ENCODE measurements at regions not wholly inside any gene's neighbourhood (a gene's known extent, or its start where the extent isn't known, plus 50 kb on each side); places are given as distances from the start of the nearest gene placed in this dataset.

- no peak for DNase-seq (ENCODE audit: low read depth)
- no peak for TF ChIP-seq CTCF (IDR thresholded peaks at IDR 0.05; ENCODE audit: low read depth, low read length, missing control alignments)
- in situ Hi-C loops (cut with HindIII; ENCODE audit: low sequenced_read_pairs), result no loop called here
Measured at GRCh38 chr12:111172786-111173185, 196.1 kb downstream of the PHETA1 start.

GRCh38 chr12:111171832-111172231 is 197.1 kb downstream of the PHETA1 start:
- TF ChIP-seq CTCF (IDR thresholded peaks at IDR 0.05; ENCODE audit: low read depth, low read length, missing control alignments), result no peak
- in situ Hi-C loops (cut with HindIII; ENCODE audit: low sequenced_read_pairs), result no loop called here
- no peak for DNase-seq (ENCODE audit: low read depth)
- H3K4me3 ChIP-seq (ENCODE audit: low read depth, low read length), result no peak overlapping the region

More at GRCh38 chr12:111172786-111173185, 196.1 kb downstream of the PHETA1 start:
- no peak overlapping the region for H3K4me3 ChIP-seq (ENCODE audit: low read depth, low read length)

- no peak for TF ChIP-seq CTCF (IDR thresholded peaks at IDR 0.05; ENCODE audit: low read depth, low read length, missing control alignments)
- no peak for DNase-seq (ENCODE audit: low read depth)
- H3K4me3 ChIP-seq (ENCODE audit: low read depth, low read length), result no peak overlapping the region
- in situ Hi-C loops (cut with HindIII; ENCODE audit: low sequenced_read_pairs), result no loop called here
Measured at GRCh38 chr12:111171345-111171744, 197.6 kb downstream of the PHETA1 start.

- DNase-seq (ENCODE audit: low read depth), result no peak
- H3K4me3 ChIP-seq (ENCODE audit: low read depth, low read length), result no peak overlapping the region
- TF ChIP-seq CTCF (IDR thresholded peaks at IDR 0.05; ENCODE audit: low read depth, low read length, missing control alignments), result no peak
- in situ Hi-C loops (cut with HindIII; ENCODE audit: low sequenced_read_pairs), result no loop called here
Measured at GRCh38 chr12:111170543-111170942, 198.4 kb downstream of the PHETA1 start.

GRCh38 chr12:111169456-111169855 is 199.4 kb downstream of the PHETA1 start:
- H3K4me3 ChIP-seq (ENCODE audit: low read depth, low read length), result no peak overlapping the region
- in situ Hi-C loops (cut with HindIII; ENCODE audit: low sequenced_read_pairs), result no loop called here
- no peak for TF ChIP-seq CTCF (IDR thresholded peaks at IDR 0.05; ENCODE audit: low read depth, low read length, missing control alignments)
- DNase-seq (ENCODE audit: low read depth), result no peak

GRCh38 chr12:111169032-111169431 is 199.9 kb downstream of the PHETA1 start:
- in situ Hi-C loops (cut with HindIII; ENCODE audit: low sequenced_read_pairs), result no loop called here
- no peak for TF ChIP-seq CTCF (IDR thresholded peaks at IDR 0.05; ENCODE audit: low read depth, low read length, missing control alignments)
- no peak for DNase-seq (ENCODE audit: low read depth)
- H3K4me3 ChIP-seq (ENCODE audit: low read depth, low read length), result no peak overlapping the region

Measured in astrocyte of the cerebellum (primary cell).